D721Med (cell line): ENCODE measurements at regions not wholly inside any gene's neighbourhood (a gene's known extent, or its start where the extent isn't known, plus 50 kb on each side); places are given as distances from the start of the nearest gene placed in this dataset.

Experiments used
- DNase-seq: peaks from one replicate; pipeline ENCODE4 v3.0.0; 2011; ENCODE audit warnings: low spot score; ENCODE audit not compliant: insufficient read length
- FAIRE-seq: peaks from 2 replicates; lab custom pipeline; 2011; peaks lifted over from hg19 to GRCh38; lab: Jason Lieb, UNC
- CTCF ChIP-seq: IDR thresholded peaks from 2 replicates; pipeline ENCODE4 v1.5.1; 2012; ENCODE audit warnings: mild to moderate bottlenecking, control low read depth; ENCODE audit not compliant: insufficient read depth; ENCODE audit errors: missing control alignments

DNA sequence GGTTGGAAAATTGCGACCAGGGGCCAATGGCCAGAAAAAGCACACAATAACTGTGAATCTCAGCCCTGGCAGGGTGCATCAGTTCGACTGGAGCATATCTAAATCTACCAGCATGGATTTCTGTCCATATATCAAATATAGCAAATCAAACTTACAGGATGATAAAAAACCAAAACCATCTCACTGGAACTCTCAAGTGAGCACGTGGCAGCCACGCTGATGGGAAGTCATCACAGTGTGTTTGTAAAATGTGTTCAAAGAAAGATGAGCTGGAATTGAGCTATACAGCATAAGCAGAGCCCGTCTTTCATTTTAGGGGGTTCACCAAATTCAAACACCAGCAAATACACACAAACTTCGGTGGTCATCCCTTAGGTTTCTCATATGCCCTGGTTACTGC, 610.1 kb downstream of the AJAP1 start:
- no peak for TF ChIP-seq CTCF
- FAIRE-seq: no peak

GRCh38 chr1:5256793-5257192, 602.4 kb downstream of the AJAP1 start:
- TF ChIP-seq CTCF: no peak
- FAIRE-seq (no peak), DNase-seq (no peak)

More for the DNA sequence above, 610.1 kb downstream of the AJAP1 start:
- no peak for DNase-seq

- TF ChIP-seq CTCF: no peak
- no peak for FAIRE-seq
- no peak for DNase-seq
These were observed 600.6 kb downstream of the AJAP1 start for GRCh38 chr1:5254975-5255374.

DNA sequence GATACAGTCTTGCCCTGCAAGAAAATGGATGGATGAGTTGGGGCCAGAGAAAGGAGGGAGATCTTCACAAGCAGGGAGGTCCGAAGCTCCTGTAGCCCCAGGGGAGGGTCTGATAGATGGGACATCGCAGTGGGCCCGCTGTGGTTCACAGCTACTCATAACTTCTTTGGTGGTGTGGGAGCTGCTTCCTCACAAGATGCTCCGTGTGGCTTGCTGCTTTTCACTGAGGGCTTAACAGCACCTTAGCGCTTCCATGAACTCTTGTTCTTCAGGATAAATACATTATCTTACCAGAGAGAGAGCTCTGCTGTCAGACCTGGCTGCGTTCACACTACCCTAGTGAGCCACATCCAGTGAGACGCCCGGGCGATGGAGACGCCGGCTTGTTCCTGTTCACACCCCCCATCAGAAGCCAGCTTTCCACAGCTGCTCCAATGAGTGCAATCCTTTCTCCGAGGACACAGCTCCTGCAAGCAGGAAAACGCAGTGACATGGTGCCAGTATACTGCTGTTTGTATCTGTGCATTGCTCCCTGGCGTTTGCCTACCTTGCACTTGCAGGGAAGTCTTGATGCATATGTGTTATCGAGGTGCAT, 599.8 kb downstream of the AJAP1 start:
- FAIRE-seq (no peak), DNase-seq (no peak)
- TF ChIP-seq CTCF: no peak

DNA sequence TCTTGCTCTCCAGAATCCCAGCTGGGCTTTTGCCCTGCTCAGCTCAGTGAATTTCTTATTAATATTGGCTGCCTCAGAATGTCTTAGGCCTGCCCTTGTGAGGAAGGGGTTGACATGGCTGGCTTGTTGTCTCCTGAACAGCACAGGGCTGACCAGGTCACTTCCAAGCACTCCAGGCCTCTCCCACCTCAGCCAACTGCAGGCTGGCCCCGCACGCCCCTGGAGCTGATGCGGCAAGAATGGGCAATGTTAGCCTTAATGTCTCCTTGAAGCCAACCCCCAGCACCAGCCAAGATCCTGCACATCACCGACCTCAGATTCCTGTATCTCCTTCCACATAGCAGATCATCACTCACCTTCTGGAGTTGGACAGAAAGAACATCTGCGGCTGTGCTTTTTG, 598.6 kb downstream of the AJAP1 start:
- no peak for DNase-seq
- no peak for TF ChIP-seq CTCF
- FAIRE-seq: no peak

DNA sequence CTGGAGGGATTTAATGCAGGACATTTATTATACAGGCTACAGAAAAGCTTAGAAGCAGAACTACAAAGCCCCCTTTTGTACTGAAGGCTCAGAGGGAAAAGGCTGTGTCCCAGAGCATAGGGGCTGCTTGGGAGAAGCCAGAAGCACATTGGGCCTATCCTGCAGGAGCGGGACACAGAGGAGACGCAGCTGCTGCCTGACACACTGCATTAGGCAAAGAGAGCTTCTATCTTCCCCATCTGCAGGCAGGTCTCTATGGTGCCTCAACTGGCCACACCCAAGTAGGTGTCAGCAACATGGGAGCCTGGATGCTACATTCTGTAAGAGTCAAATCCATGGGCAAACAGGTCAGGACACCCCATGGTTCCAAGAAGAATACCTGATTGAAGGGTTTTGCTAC, 595.9 kb downstream of the AJAP1 start:
- no peak for TF ChIP-seq CTCF
- no peak for DNase-seq
- no peak for FAIRE-seq

DNA sequence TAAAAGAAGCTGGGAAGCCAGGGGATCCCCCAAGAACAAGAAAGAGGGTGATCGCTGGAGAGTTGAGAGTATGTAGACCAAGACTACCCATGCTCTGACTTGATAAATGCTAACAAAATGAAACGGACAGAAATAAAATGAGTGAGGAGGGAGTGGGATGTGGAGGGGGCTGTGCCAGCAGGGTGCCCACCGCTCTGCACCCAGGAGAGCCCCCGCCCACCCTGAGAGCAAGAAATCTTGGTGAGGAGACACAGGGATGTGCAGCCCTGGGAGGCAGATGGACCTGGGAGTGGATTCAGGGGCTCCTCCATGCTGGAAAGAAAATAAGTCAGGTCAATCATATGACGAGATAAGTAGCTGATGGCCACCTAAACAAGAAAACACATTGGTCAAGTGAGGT, 590.9 kb downstream of the AJAP1 start:
- no peak for TF ChIP-seq CTCF
- FAIRE-seq: no peak
- DNase-seq: no peak
